GM13976 (cell line): ENCODE measurements at regions not wholly inside any gene's neighbourhood (a gene's known extent, or its start where the extent isn't known, plus 50 kb on each side); places are given as distances from the start of the nearest gene placed in this dataset.

ENCODE experiments used
- DNase-seq: peaks from one replicate; pipeline ENCODE4 v3.0.0; 2012; ENCODE audit warnings: low spot score
- CTCF ChIP-seq: IDR thresholded peaks from 2 replicates; pipeline ENCODE4 v1.5.1; 2012; ENCODE audit warnings: borderline replicate concordance, mild to moderate bottlenecking; ENCODE audit not compliant: insufficient read depth; ENCODE audit errors: extremely low read depth, missing control alignments, control extremely low read depth
- in situ Hi-C: fragments of 300-500 bp; cut with MboI; formaldehyde crosslinking; loops from one replicate; pipeline ENCODE4 v1.12.0; 2022; ENCODE audit warnings: low sequenced_read_pairs, mixed read lengths, inconsistent platforms; ENCODE audit not compliant: unreplicated experiment

- TF ChIP-seq CTCF, result no peak
- DNase-seq, result no peak
- in situ Hi-C loops, result no loop called here
Measured at GRCh38 chr4:81602854-81603253, 131.1 kb upstream of the RASGEF1B start.

- DNase-seq, result no peak
- in situ Hi-C loops, result no loop called here
- no peak for TF ChIP-seq CTCF
Measured at GRCh38 chr4:81601358-81601694, 129.6 kb upstream of the RASGEF1B start.

DNA sequence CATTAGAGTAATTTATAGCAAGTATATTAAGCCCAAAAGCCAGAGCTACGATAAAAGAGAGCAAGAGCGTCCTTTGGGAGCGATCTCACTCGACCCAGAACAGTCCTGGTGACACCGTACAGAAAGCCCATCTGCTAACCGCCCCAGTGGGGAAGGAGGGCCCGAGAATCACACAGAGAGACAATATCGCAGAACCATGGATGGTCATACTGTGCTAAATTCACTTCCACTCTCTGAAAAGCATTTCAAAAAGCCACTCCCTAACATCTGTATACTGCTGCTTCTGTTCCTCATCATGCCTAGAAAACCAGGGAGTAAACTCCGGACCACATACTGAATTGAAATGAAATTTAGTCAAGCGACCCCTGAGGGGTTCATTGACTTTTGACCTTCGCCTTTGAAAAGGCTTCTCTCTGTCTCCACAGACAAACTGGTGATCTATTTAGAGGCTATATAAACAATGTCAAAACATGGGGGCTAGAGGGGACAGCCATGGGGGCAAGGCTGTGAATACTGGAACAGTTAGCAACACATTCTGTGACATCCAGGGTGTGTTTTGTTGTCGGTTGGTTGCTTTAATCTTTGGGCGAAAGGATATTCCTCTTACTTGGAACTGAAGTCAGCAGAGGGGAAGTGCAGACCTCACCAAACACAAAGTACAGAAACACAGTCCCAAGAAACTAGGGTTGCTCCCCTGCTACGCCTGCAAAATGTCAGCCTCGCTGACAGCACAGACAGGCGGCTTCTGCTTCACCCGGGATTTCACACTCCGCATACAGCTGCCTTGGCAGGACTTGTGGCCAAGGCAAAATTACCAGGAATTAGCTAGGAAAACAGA is 129.0 kb upstream of the RASGEF1B start:
- TF ChIP-seq CTCF, result no peak
- in situ Hi-C loops, result no loop called here

GRCh38 chr4:81599742-81600380 is 128.2 kb upstream of the RASGEF1B start:
- in situ Hi-C loops, result no loop called here
- TF ChIP-seq CTCF, result no peak
- no peak for DNase-seq

More for the DNA sequence above, 129.0 kb upstream of the RASGEF1B start:
- DNase-seq, result no peak

DNA sequence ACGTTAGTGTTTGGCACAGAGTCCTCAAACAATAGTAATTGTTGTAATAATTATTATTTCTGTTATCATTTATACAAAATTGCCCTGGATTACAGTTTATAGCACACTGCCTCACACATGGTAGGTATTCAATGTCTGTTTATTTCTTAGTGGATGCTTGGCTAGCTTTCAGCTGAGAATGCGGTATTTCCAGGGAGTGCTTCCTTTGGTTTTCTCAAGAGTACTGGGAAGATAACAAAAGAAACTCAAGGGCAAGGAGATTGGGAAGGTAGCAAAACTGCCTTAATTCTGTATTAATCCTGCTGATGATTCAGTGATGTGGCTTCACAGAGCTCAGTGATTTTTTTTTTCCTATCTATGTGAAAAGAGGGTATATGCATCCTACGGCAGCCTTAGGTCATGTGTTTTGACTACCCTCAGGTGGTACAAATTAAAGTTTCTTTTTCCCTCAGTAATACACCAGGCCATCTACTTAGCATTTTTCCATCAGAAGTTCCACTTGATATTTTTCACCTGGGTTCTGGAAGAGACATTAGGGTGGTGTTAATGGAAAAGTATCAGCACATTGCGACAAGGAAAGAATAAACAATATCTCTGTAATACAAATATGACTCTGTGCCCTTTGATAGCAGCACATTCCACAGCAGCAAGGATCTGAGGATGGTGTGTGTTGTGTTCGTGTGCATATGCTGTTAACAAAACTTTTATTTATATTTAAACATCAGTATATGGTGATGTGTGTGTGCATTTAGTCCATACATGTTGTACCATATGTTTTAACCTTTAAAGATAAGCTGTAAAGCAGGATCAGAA is 124.3 kb upstream of the RASGEF1B start:
- TF ChIP-seq CTCF, result no peak
- DNase-seq, result no peak
- in situ Hi-C loops, result no loop called here

DNA sequence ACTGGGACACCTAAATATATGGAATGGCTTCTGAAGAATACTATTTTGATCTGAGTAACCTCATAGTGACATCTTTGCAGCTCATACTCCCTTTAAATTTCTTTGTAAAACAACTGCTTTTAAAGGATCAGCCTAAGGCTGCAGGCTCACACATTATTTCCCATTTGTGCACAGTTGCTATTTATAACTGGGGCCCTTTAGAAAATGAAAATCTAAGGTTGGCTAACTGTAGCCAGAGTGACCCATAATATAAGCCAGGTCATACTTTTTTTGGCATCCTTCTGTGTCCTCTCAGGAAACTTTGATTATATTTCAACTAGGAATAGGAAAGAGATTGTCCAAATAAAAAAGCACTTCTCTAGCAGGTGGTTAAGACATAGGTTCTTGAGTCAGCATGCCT is 123.6 kb upstream of the RASGEF1B start:
- TF ChIP-seq CTCF, result no peak
- in situ Hi-C loops, result no loop called here
- DNase-seq, result no peak
